GM10248 (cell line): ENCODE measurements at regions not wholly inside any gene's neighbourhood (a gene's known extent, or its start where the extent isn't known, plus 50 kb on each side); places are given as distances from the start of the nearest gene placed in this dataset.

Source experiments
- CTCF ChIA-PET: fragments of 300-600 bp; sonication (Branson Sonifier 250); formaldehyde crosslinking; extraction: SDS; loops from one replicate; lab custom pipeline; 2021; ENCODE audit warnings: antibody characterized with exemption; lab: Yijun Ruan, JAX
- POLR2A ChIA-PET: fragments of 350-650 bp; sonication (Branson Sonifier 250); formaldehyde crosslinking; extraction: SDS; loops from one replicate; lab custom pipeline; 2020; ENCODE audit warnings: antibody characterized with exemption; lab: Yijun Ruan, JAX
- DNase-seq: peaks from one replicate; pipeline ENCODE4 v3.0.0; 2012; ENCODE audit errors: extremely low spot score
- CTCF ChIP-seq: IDR thresholded peaks from 2 replicates; pipeline ENCODE4 v1.5.1; 2012; ENCODE audit warnings: mild to moderate bottlenecking, low read depth; ENCODE audit errors: extremely low read depth, missing control alignments, control extremely low read depth

GRCh38 chr1:78419309-78419708, 71.5 kb upstream of the PTGFR start:
- CTCF ChIA-PET = no interaction called here
- no peak for TF ChIP-seq CTCF
- POLR2A ChIA-PET = no interaction called here
- no peak for DNase-seq

- no peak for DNase-seq
- ChIA-PET POLR2A (no interaction called here), CTCF (no interaction called here)
- no peak for TF ChIP-seq CTCF
Measured at GRCh38 chr1:78420181-78420580, 70.6 kb upstream of the PTGFR start.

GRCh38 chr1:78420688-78421087, 70.1 kb upstream of the PTGFR start:
- TF ChIP-seq CTCF = no peak
- ChIA-PET POLR2A (no interaction called here), CTCF (no interaction called here)
- DNase-seq = no peak

- TF ChIP-seq CTCF = no peak
- POLR2A ChIA-PET = no interaction called here
- CTCF ChIA-PET = interaction anchor here (1.1 kb wide), 1 partner anchor 11 kb away, joined by 3 read pairs; no protein-coding TSS in a partner anchor
- no peak for DNase-seq
Measured at GRCh38 chr1:78424720-78425119, 66.1 kb upstream of the PTGFR start.

- POLR2A ChIA-PET = no interaction called here
Measured at GRCh38 chr1:78426408-78426807, 64.4 kb upstream of the PTGFR start.

GRCh38 chr1:78427506-78427905, 63.3 kb upstream of the PTGFR start:
- ChIA-PET POLR2A (no interaction called here), CTCF (interaction anchor here (0.7 to 1.6 kb wide), 2 partner anchors 9 kb away, joined by 3 read pairs; no protein-coding TSS in a partner anchor)
- TF ChIP-seq CTCF = no peak
- no peak for DNase-seq

More at GRCh38 chr1:78426408-78426807, 64.4 kb upstream of the PTGFR start:
- no peak for TF ChIP-seq CTCF
- CTCF ChIA-PET = interaction anchor here (1.6 kb wide), 1 partner anchor 8 kb away, joined by 3 read pairs; no protein-coding TSS in a partner anchor
- DNase-seq = no peak
